Left colon (tissue), 2 donors: ENCODE measurements at regions not wholly inside any gene's neighbourhood (a gene's known extent, or its start where the extent isn't known, plus 50 kb on each side); places are given as distances from the start of the nearest gene placed in this dataset.
"Not testable (repeated sequence)": the region's sequence is repeated elsewhere in the genome, so short reads cannot be mapped to it uniquely, and the experiment has no call there.

Experiments
- ATAC-seq: fragments of 200-7000 bp; cut with Tn5 transposase; one replicate; pipeline ENCODE4 v1.9.1; 2020; ENCODE audit warnings: mild to moderate bottlenecking, moderate library complexity
- DNase-seq, 2 donors: peaks; one replicate each; pipeline ENCODE4 v3.0.0-alpha.2; 2020
- intact Hi-C, 2 donors: fragments of 100-400 bp; cut with DNase I in 1 of 2; cut with micrococcal nuclease in 1 of 2; formaldehyde crosslinking; loops; one replicate each; pipeline versions ENCODE4 v1.11.2 to v1.14.0; 2022; cut with DNase I, micrococcal nuclease
- donor health status: DM: no; HTN: no; CAD: no.
- donor health status: DM: yes; HTN: yes; CAD: no.

GRCh38 chr21:14903172-14903865 is 161.5 kb downstream of the NRIP1 start:
- ATAC-seq, result no peak
- DNase-seq, result no peak
- intact Hi-C loops, result no loop called here

- ATAC-seq (no peak), DNase-seq (no peak)
- intact Hi-C loops, result no loop called here
Observed at GRCh38 chr21:14901482-14901958, 163.3 kb downstream of the NRIP1 start.

GRCh38 chr21:14900611-14901010 is 164.2 kb downstream of the NRIP1 start:
- DNase-seq, result no peak
- intact Hi-C loops, result no loop called here
- ATAC-seq, result no peak

GRCh38 chr21:14900058-14900457 is 164.7 kb downstream of the NRIP1 start:
- intact Hi-C loops, result no loop called here
- DNase-seq, result no peak
- ATAC-seq, result no peak

GRCh38 chr21:14895792-14896191 is 169.0 kb downstream of the NRIP1 start:
- ATAC-seq, result no peak
- intact Hi-C loops, result no loop called here
- DNase-seq, result no peak

GRCh38 chr21:14890141-14890540 is 174.7 kb downstream of the NRIP1 start:
- no peak for DNase-seq
- intact Hi-C loops, result no loop called here
- ATAC-seq, result no peak

- DNase-seq (peak in 1 of 2 donors; percentile 36), ATAC-seq (peak; percentile 96)
- intact Hi-C loops, result no loop called here
Observed at GRCh38 chr21:14889080-14889810, 175.6 kb downstream of the NRIP1 start.

GRCh38 chr21:14888202-14888601 is 176.6 kb downstream of the NRIP1 start:
- no peak for DNase-seq
- intact Hi-C loops, result no loop called here
- ATAC-seq, result no peak

- ATAC-seq (no peak), DNase-seq (no peak)
- intact Hi-C loops, result no loop called here
Observed at GRCh38 chr21:14886001-14886400, 178.8 kb downstream of the NRIP1 start.

GRCh38 chr21:14883351-14883750 is 181.4 kb downstream of the NRIP1 start:
- DNase-seq, result no peak
- intact Hi-C loops, result no loop called here
- no peak for ATAC-seq

- ATAC-seq, DNase-seq, intact Hi-C loops: not testable (repeated sequence)
Observed at GRCh38 chr21:14882545-14882944, 182.3 kb downstream of the NRIP1 start.

GRCh38 chr21:14881863-14882499 is 182.8 kb downstream of the NRIP1 start:
- ATAC-seq (no peak), DNase-seq (no peak)
- intact Hi-C loops, result no loop called here

- intact Hi-C loops, result no loop called here
- ATAC-seq, result no peak
Observed at GRCh38 chr21:14880922-14881321, 183.9 kb downstream of the NRIP1 start.

GRCh38 chr21:14879458-14879857 is 185.3 kb downstream of the NRIP1 start:
- intact Hi-C loops, result loop anchor here in 1 of 2 donors (10.0 kb wide), 1 partner anchor 185 kb away; the partner anchor contains the start of gene NRIP1

More at GRCh38 chr21:14880922-14881321, 183.9 kb downstream of the NRIP1 start:
- no peak for DNase-seq

GRCh38 chr21:14878971-14879370 is 185.8 kb downstream of the NRIP1 start:
- ATAC-seq, result no peak
- intact Hi-C loops, result loop anchor here in 1 of 2 donors (10.0 kb wide), 1 partner anchor 186 kb away; the partner anchor contains the start of gene NRIP1
- DNase-seq, result no peak

More at GRCh38 chr21:14879458-14879857, 185.3 kb downstream of the NRIP1 start:
- DNase-seq, result no peak
- ATAC-seq, result no peak

GRCh38 chr21:14877581-14878228 is 187.1 kb downstream of the NRIP1 start:
- intact Hi-C loops, result loop anchor here in 1 of 2 donors (10.0 kb wide), 1 partner anchor 187 kb away; the partner anchor contains the start of gene NRIP1
- ATAC-seq (peak; percentile 85), DNase-seq (no peak)

- intact Hi-C loops, result loop anchor here in 1 of 2 donors (10.0 kb wide), 1 partner anchor 188 kb away; the partner anchor contains the start of gene NRIP1
- DNase-seq, result peak in 1 of 2 donors; percentile 37
- ATAC-seq, result peak; percentile 22
Observed at GRCh38 chr21:14876524-14876840, 188.3 kb downstream of the NRIP1 start.

GRCh38 chr21:14875704-14876523 is 188.9 kb downstream of the NRIP1 start:
- DNase-seq (no peak), ATAC-seq (no peak)
- intact Hi-C loops, result loop anchor here in 1 of 2 donors (10.0 kb wide), 1 partner anchor 189 kb away; the partner anchor contains the start of gene NRIP1
